ENCODE measurements at regions not wholly inside any gene's neighbourhood (a gene's known extent, or its start where the extent isn't known, plus 50 kb on each side); places are given as distances from the start of the nearest gene placed in this dataset.
A peak's percentile ranks its signal among the peaks of the same experiment; 100 is the strongest.

- DNase-seq (ENCODE audit: low spot score): no peak
- H3K27ac ChIP-seq: no peak overlapping the region
- no peak for TF ChIP-seq CTCF (IDR thresholded peaks at IDR 0.05)
- H3K4me3 ChIP-seq: peak overlapping the region; percentile 14
Observed at GRCh38 chr16:14337303-14338191, 266.4 kb downstream of the MRTFB start.

- TF ChIP-seq CTCF (IDR thresholded peaks at IDR 0.05): no peak
- H3K4me3 ChIP-seq: no peak overlapping the region
- no peak for DNase-seq (ENCODE audit: low spot score)
- H3K27ac ChIP-seq: no peak overlapping the region
Observed at GRCh38 chr16:14335297-14335696, 264.2 kb downstream of the MRTFB start.

- DNase-seq (ENCODE audit: low spot score): no peak
- Histone ChIP-seq H3K27ac (no peak overlapping the region), H3K4me3 (no peak overlapping the region)
- no peak for TF ChIP-seq CTCF (IDR thresholded peaks at IDR 0.05)
Observed at GRCh38 chr16:14334366-14335080, 263.4 kb downstream of the MRTFB start.

GRCh38 chr16:14333361-14333760 is 262.2 kb downstream of the MRTFB start:
- DNase-seq (ENCODE audit: low spot score): no peak
- no peak for TF ChIP-seq CTCF (IDR thresholded peaks at IDR 0.05)
- no peak overlapping the region for H3K4me3 ChIP-seq
- no peak overlapping the region for H3K27ac ChIP-seq

DNA sequence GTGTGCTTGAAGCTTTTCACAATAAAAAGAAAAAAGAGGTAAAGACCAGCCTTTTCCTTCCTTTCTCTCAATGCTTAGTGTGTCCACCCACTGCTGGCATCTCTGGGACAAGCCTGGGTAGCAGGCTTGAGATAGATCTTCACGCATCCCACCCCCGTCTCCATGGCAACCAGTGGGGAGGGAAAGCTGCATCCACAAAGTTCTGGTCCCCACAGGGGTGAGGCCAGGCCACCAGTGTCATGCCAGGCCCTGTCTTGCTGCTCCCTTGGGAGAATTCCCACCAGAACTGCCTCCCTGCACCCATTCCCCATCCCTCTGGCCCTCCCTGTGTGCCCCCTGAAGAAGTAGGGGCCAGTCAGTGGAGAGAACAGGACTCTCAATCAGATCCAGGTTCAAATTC is 259.9 kb downstream of the MRTFB start:
- DNase-seq (ENCODE audit: low spot score): no peak
- H3K27ac ChIP-seq: no peak overlapping the region
- TF ChIP-seq CTCF (IDR thresholded peaks at IDR 0.05): no peak
- H3K4me3 ChIP-seq: no peak overlapping the region

DNA sequence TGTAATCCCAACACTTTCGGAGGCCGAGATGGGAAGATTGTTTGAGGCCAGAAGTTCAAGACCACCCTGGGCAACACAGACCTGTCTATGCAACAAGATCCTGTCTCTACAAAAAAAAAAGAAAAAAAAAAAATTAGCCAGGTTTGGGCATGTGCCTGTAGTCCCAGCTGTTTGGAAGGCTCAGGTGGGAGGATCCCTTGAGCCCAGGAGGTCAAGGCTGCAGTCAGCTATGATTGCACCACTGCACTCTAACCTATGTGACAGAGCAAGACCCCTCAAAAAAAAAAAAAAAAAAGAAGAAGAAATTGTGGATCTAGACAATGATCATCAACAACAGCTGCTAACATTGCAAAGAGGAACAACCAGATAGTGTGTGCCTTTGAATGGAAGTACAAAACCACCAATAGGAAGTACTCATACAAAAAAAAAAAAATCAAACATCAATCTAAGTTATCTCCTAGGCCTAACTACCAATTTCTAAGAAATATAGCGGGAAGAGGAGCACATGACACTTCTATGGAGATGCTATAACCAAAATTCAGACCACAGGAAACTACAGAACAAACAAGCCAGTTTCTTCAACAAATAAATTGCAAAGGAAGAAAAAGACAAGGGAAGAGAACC is 258.7 kb downstream of the MRTFB start:
- no peak for TF ChIP-seq CTCF (IDR thresholded peaks at IDR 0.05)
- Histone ChIP-seq H3K27ac (no peak overlapping the region), H3K4me3 (no peak overlapping the region)
- DNase-seq (ENCODE audit: low spot score): no peak
